Stimulated activated CD4-positive, alpha-beta T cell treated with anti-CD3 and anti-CD28 coated beads, Interleukin-4, amount 100 ng/mL, for 4 hours (primary cell): ENCODE measurements at regions not wholly inside any gene's neighbourhood (a gene's known extent, or its start where the extent isn't known, plus 50 kb on each side); places are given as distances from the start of the nearest gene placed in this dataset.

Experiments
- DNase-seq, 2 experiments: peaks; one replicate each; pipeline ENCODE4 v3.0.0-alpha.2; 2020

DNA sequence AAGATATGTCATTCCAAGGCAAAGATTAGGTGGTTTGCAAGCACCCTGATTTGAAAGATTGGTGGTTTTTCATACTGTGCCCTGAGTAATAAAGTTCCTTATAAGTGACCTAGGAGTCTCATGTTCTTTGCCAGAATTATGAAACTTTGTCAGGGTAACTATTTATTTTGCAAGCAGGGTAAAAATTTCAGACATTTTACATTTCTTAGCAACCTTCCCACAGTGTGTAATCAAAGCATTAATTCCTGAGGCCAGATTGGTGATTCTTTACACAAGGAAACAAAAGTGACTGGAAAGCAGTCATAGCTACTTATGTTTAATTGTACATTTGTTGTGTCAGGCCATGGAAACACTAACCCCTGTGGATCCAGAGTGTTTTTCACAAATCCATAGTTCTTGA, 998.0 kb upstream of the B3GALT2 start:
- no peak for DNase-seq

- DNase-seq = no peak
Observed at GRCh38 chr1:194181845-194182244, 995.4 kb upstream of the B3GALT2 start.

GRCh38 chr1:194176212-194176611, 989.8 kb upstream of the B3GALT2 start:
- no peak for DNase-seq

- DNase-seq = no peak
Observed at GRCh38 chr1:194175251-194175650, 988.8 kb upstream of the B3GALT2 start.

- no peak for DNase-seq
Observed at GRCh38 chr1:194174528-194174927, 988.1 kb upstream of the B3GALT2 start.

GRCh38 chr1:194171596-194171995, 985.2 kb upstream of the B3GALT2 start:
- DNase-seq = no peak

GRCh38 chr1:194167956-194168640, 981.7 kb upstream of the B3GALT2 start:
- no peak for DNase-seq

GRCh38 chr1:194164755-194165154, 978.3 kb upstream of the B3GALT2 start:
- no peak for DNase-seq

DNA sequence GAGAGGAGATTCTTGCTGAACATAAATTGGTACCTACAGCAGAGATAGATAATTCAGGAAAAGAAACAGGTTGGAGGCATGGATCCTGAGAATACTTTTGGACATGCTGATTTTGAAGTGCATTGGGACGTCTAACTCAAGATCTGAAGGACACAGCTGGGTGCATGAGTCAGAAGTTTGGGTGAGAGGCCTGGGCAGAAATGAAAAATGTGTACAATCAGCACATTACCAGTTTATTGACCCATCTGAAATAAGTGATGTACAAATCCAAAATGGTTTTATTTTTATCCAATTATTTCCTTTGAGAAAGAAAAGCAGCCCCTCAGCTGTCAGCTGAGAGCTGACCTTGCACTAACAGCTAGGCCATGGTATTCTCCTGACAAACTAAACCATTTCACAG, 975.2 kb upstream of the B3GALT2 start:
- DNase-seq = no peak

- DNase-seq = no peak
Observed at GRCh38 chr1:194159941-194160340, 973.5 kb upstream of the B3GALT2 start.

DNA sequence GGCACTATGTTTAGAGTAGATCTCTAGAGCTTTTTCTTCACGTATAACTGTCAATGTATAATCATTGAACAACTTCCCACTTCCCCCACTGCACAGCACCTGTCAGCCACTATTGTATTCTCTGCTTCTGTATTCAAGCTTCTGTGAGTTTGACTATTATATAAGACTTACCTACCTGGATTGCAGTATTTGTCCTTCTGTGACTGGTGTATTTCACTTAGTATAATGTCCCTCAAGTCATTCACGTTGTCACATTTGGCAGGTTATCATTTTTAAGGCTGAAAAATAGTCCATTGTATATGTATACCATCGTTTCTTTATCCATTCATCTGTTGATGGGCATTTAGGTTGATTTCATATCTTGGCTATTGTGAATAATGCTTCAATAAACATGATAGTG, 969.5 kb upstream of the B3GALT2 start:
- DNase-seq = no peak

GRCh38 chr1:194151056-194151455, 964.6 kb upstream of the B3GALT2 start:
- DNase-seq = no peak

DNA sequence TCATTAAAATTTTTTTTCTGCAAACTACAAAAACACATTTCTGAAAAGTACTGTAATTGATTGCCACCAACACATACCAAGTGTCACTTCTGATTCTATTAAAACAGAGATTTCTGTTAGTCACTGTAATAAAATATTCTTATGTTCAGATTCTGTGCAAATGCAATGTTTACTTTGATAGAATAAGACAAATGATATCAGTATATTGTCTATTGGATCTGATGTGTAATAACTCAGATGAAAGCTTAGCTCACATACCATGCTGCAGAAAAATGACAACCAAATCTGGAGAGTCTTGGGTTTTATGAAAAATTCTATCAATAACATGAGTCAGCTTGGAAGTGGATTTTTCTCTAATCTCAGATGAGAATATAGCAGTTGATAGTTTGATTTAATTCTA, 963.8 kb upstream of the B3GALT2 start:
- no peak for DNase-seq

DNA sequence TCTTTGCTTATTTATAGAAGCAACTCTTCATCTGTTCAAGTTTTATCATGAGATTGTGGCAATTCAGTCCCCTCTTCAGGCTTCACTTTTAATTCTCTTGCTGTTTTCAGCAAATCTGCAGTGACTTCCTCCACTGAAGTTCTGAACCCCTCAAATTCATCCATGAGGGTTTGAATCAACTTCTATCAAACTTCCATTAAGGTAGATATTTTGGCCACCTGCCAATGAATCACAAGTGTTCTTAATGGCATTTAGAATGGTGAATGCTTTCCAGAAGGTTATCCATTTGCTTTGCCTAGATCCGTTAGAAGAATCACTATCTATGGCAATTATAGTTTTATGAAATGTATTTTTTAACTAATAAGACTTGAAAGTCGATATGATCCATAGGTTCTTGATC, 946.7 kb upstream of the B3GALT2 start:
- DNase-seq = no peak

DNA sequence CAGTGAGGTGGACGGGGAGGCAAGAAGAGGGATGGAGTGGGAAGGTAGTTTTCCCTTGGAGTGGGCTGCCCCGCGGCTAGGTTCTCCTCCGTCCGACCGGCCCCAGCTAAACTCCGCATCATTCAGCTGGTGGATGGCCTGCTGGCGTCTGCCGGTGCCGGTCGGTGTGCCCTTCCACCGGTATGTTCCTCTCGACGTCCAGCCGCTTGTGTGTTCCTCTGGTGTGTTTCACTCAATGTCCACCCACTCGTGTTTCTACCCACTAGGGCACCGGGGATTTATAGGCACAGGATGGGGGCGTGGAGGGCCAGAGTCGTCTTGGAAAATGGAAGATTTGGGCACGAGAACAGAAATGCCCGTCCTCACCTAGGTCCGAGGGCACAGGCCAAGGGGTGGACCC, 931.7 kb upstream of the B3GALT2 start:
- no peak for DNase-seq

DNA sequence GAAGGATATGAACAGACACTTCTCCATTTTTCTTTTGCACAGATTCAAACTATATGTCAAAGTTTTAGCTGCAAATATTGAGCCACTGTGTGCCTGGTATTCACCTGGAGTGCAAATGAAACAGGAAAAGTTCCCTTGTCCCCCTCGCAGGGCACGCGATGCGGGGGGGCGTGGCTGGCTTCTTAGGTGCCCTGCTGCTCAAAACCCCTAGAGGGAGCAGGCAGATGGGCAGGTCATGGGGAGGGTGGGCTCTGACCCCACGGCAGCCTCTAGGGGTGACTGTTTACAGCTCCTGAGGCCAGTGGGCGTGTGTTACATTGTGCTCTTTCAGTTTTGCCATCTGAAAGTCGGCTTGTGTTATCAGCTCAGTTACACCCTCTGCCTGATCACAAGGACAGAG, 931.2 kb upstream of the B3GALT2 start:
- no peak for DNase-seq

DNA sequence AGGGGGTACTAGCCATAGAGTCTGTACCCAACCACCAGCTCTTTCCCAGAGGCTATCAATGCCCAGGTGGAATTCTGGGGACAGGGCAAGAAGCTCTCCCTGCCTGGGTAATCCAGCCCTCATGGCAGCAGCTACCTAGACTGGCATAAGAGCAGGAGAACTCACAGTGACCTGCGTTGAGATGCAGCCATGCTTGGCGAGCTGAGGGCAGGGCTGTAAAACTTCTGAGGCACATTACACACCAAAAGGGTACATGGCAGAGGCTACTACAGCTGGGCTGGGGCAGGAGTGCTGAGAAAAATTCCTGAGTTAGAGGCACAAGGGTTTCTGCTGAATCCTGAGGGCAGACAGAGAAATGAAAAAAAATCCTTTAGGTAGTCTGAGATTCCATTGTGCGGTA, 927.9 kb upstream of the B3GALT2 start:
- no peak for DNase-seq

- no peak for DNase-seq
Observed at GRCh38 chr1:194105381-194105780, 919.0 kb upstream of the B3GALT2 start.

DNA sequence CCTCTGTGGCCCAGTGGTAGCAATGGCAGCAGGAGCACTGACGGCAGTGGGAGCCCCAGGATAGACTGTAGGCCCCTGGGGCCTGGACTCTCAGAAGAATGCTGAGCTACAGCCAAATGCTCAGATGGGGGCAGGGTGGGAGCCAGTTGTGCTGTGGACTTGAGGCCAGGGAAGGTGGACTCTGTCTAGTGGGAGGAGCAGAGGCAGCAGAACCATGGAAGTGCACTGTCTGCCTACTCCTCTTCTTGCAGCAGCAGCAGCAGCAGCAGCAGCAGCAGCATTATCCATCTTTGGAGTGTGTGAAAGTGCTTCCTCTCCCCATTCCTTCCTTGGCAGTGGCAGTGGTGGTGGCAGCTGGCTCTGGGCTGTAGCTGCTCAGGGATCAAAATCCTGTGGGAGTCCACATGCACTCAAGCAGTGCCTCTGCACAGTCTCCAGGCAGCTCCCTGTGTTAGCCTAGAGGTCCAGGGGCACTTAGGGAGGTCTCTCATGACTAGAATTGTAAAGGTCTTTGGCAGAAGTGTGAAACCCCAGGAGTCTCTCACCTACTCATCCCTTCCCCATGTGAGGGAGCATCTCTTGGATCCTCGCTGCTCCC, 917.9 kb upstream of the B3GALT2 start:
- no peak for DNase-seq

DNA sequence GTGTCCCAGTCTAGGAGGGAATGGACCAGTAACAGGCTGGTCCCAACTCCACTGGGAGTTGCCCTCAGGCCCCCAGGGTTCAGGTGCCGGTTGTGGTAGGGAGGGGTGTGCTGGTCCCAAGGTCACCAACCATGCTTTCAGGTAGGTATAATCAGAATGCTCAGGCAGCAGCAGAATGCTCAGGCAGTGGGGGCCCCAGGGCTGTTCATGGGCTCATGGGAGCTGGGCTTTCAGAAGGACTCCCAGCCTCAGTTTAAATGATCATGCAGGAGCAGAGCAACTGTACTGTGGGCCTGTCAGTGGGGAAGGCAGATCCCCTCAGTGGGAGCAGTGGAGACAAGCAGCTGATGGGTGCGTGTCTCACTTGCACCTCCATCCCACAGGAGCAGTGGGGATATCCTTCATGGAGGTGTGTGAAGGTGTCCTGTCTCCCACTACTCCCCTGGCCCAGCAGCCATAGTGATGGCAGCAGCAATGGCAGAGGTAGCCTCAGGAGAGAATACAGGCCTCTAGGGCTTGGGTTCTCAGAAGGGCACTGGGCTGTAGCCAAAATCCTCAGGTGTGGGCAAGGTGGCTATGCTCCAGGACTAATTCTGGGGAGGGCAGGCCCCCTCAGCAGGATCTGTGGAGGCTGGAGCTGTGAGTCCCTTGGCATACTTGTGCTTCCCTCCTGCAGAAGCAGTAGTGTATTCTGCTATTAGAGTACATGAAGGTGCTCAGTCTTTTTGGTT, 917.3 kb upstream of the B3GALT2 start:
- no peak for DNase-seq

- no peak for DNase-seq
Observed at GRCh38 chr1:194103101-194103500, 916.7 kb upstream of the B3GALT2 start.

GRCh38 chr1:194102607-194103006, 916.2 kb upstream of the B3GALT2 start:
- no peak for DNase-seq

DNA sequence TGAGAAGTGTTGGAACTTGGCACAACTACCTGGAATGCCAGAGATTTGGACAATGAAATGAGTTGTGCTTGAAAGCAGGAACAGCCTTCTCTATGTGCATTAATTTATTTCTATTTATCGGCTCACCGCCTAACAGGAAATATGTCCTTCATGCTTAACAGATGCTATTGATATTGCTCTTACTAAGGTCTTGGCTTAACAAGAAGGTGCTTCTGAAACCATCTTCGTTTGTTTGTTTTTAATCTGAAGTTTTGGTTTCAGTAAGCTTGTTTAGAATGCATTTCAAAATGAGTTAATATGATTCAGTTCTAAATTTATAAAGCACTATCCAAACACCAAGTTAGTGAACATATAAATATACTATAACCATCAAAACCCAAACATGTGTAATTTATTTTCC, 898.3 kb upstream of the B3GALT2 start:
- no peak for DNase-seq

DNA sequence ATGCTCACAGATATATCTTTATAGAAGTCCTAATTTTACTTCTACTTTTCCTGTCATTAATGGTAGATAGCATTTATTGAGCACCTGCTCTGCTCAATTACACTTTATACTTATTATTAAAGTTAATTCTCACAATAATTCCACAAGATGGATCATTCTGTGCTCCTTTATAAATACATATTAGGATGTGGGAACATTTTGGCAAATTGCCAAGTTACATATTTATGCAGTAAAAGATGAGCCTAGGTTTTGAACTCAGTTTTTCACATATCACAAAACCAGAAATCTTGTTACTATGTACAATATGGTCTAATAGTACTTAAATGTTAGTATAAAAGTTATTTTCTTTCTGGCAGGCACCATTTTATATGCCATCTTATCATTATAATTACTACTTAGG, 895.0 kb upstream of the B3GALT2 start:
- no peak for DNase-seq
